Lung (tissue), 11 donors: ENCODE measurements at regions not wholly inside any gene's neighbourhood (a gene's known extent, or its start where the extent isn't known, plus 50 kb on each side); places are given as distances from the start of the nearest gene placed in this dataset.
A peak's percentile ranks its signal among the peaks of the same experiment; 100 is the strongest.

Source experiments
- ATAC-seq: fragments of 200-7000 bp; cut with Tn5 transposase; one replicate; pipeline ENCODE4 v1.9.1; 2020; ENCODE audit warnings: moderate number of reproducible peaks; ENCODE audit not compliant: insufficient read depth, low FRiP score
- DNase-seq, 3 donors: peaks; one replicate each; pipeline ENCODE4 v3.0.0-alpha.2; 2013 to 2017
- H3K27ac ChIP-seq, 2 donors: one replicate each; pipeline ENCODE4 v1.5.1; 2013; ENCODE audit warnings: mild to moderate bottlenecking in 2 of 2, moderate library complexity in 2 of 2, control low read depth in 1 of 2, inconsistent platforms in 1 of 2, low read depth in 1 of 2, low read length in 1 of 2
- H3K27me3 ChIP-seq, 3 donors: one replicate each; pipeline ENCODE4 v1.5.1; 2013; ENCODE audit warnings: low read length in 2 of 3; ENCODE audit not compliant: control insufficient read depth in 3 of 3, insufficient read depth in 3 of 3
- H3K36me3 ChIP-seq, 4 donors: one replicate each; pipeline ENCODE4 v1.5.1; 2013; ENCODE audit warnings: low read length in 4 of 4, mild to moderate bottlenecking in 1 of 4, moderate library complexity in 1 of 4; ENCODE audit not compliant: control insufficient read depth in 4 of 4, insufficient read depth in 4 of 4
- H3K4me1 ChIP-seq, 5 donors: one replicate each; pipeline ENCODE4 v1.5.1; 2013; ENCODE audit warnings: low read length in 5 of 5, mild to moderate bottlenecking in 2 of 5, moderate library complexity in 1 of 5; ENCODE audit not compliant: control insufficient read depth in 5 of 5, insufficient read depth in 5 of 5
- H3K4me3 ChIP-seq: one replicate; pipeline ENCODE4 v1.5.1; 2013; ENCODE audit warnings: mild to moderate bottlenecking, control low read depth, moderate library complexity
- H3K9ac ChIP-seq, 2 donors: one replicate each; pipeline ENCODE4 v1.5.1; 2013; ENCODE audit warnings: low read length in 2 of 2, control low read depth in 1 of 2; ENCODE audit not compliant: insufficient read depth in 1 of 2
- H3K9me3 ChIP-seq, 4 donors: one replicate each; pipeline ENCODE4 v1.5.1; 2013; ENCODE audit warnings: low read length in 3 of 4, mild to moderate bottlenecking in 1 of 4, moderate library complexity in 1 of 4; ENCODE audit not compliant: control insufficient read depth in 4 of 4, insufficient read depth in 3 of 4
- WGBS, 2 donors: extraction: QIAGEN DNeasy Blood & Tissue Kit; methylation state at CpG; one replicate each; pipeline ENCODE4 v1.1.7; 2013; 5-methylcytosine and 5-hydroxymethylcytosine counted together
- TF ChIP-seq, protein P1 (sequence below): IDR thresholded peaks from 2 replicates; pipeline ENCODE4 v1.5.1; 2012; ENCODE audit warnings: mild to moderate bottlenecking; ENCODE audit errors: control extremely low read depth, extremely low read depth
- donor health status: control.
- donor health status: control.
- donor health status: Bipolar disorder and iron deficiency.
- donor health status: healthy.
- donor health status: DM: yes; HTN: yes; CAD: no.

DNA sequence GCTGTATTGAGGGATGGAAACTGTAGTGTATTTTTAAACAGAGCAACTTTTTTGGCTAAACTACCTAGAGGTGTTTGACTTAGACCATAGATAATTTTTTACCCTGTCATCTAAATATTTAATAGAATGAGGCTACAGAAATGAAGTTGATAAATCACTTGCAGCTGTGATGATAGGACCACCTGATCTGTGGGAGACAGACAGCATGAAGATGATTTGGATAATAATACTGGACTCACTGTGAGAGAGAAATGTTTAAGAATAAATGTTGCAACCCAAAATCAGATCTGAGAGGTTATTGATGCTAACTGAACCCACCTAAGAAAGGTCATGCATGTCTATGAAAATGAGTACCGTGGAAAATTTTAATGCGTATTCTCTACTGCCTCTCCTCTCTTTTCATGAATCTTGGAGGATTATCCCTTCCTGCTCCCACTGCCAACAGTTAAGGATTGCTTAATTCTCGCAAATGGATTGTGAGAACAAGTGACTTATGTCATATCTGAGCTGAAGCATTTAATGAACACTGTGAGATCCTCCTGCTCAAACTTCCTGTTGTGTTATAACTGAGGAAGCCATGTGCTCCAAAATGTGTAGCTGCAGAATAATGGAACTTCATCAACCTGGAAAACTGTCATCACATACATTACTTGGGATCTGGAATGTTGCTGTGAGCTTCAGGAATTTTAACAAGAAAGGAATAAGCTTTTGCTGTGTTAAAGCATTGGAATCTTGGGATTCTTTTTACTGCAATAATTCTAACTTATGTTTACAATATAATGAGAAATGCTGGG is 617.9 kb upstream of the CDH18 start:
- no peaks in the 10 kb centered on the region for H3K36me3 ChIP-seq
- H3K4me3 ChIP-seq: no peak overlapping the region
- ATAC-seq (no peak), DNase-seq (peak in 2 of 3 donors; percentile 29 to 45)
- peaks cover 0 to 4% (median 0%) of the 10 kb centered on the region in 5 donors for H3K4me1 ChIP-seq
- H3K9me3 ChIP-seq: peaks cover 0 to 7% (median 3%) of the 10 kb centered on the region in 4 donors
- no peak overlapping the region for H3K27ac ChIP-seq
- TF ChIP-seq, protein P1, sequence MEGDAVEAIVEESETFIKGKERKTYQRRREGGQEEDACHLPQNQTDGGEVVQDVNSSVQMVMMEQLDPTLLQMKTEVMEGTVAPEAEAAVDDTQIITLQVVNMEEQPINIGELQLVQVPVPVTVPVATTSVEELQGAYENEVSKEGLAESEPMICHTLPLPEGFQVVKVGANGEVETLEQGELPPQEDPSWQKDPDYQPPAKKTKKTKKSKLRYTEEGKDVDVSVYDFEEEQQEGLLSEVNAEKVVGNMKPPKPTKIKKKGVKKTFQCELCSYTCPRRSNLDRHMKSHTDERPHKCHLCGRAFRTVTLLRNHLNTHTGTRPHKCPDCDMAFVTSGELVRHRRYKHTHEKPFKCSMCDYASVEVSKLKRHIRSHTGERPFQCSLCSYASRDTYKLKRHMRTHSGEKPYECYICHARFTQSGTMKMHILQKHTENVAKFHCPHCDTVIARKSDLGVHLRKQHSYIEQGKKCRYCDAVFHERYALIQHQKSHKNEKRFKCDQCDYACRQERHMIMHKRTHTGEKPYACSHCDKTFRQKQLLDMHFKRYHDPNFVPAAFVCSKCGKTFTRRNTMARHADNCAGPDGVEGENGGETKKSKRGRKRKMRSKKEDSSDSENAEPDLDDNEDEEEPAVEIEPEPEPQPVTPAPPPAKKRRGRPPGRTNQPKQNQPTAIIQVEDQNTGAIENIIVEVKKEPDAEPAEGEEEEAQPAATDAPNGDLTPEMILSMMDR: no peak
- no peak overlapping the region for H3K9ac ChIP-seq
- H3K27me3 ChIP-seq: no peaks in the 10 kb centered on the region
- WGBS, 2 donors: 70 to 71% methylated on average over 3 of the region's 3 CpGs

DNA sequence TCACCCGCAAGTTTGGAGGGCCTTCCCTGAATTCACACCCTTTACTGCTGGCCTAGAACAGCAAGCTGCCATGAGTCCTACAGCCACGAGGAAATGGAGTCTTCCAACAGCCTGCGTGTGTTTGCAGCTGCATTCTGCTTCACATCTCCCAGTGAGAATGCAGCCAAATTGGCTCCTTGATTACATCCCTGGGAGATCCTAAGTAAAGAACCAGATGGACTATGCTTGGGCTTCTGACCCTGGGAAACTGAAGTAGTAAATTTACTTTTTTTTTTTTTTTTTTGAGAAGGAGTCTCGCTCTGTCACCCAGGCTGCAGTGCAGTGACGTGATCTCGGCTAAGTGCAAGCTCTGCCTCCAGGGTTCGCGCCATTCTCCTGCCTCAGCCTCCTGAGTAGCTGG is 617.0 kb upstream of the CDH18 start:
- DNase-seq: peak; percentile 39 to 78 (median 66)
- H3K9me3 ChIP-seq: peaks cover 0 to 7% (median 3%) of the 10 kb centered on the region in 4 donors
- ATAC-seq: no peak
- no peaks in the 10 kb centered on the region for H3K36me3 ChIP-seq
- H3K4me3 ChIP-seq: no peak overlapping the region
- TF ChIP-seq, protein P1: no peak
- H3K27me3 ChIP-seq: no peaks in the 10 kb centered on the region
- 82 to 89% methylated on average over 8 of the region's 8 CpGs for WGBS, 2 donors
- no peak overlapping the region for H3K27ac ChIP-seq
- peaks cover 0 to 4% (median 0%) of the 10 kb centered on the region in 5 donors for H3K4me1 ChIP-seq
- no peak overlapping the region for H3K9ac ChIP-seq

DNA sequence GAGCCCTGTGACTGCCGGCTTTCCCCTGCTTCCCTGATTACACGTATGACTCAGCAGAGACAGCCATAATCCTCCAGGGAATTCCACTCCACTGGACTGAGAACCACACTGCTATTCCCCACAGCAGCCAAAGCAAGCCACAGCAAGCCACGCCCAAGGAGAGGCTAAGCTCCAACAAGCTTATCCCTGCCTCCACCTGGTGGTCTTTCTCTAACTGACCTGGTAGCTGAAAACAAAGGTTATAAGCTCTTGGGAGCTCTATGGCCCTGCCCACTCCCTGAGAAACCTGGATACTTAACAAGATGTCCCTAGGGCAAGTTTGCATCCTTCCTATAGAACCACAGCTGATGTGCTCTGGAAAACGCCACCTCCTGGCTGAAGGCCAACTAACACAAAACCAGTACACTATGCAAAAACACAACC is 613.7 kb upstream of the CDH18 start:
- no peak overlapping the region for H3K27ac ChIP-seq
- H3K9ac ChIP-seq: no peak overlapping the region
- H3K4me1 ChIP-seq: peaks cover 0 to 4% (median 0%) of the 10 kb centered on the region in 5 donors
- H3K9me3 ChIP-seq: peaks cover 0 to 7% (median 4%) of the 10 kb centered on the region in 4 donors
- no peak for ATAC-seq
- TF ChIP-seq, protein P1: no peak
- no peaks in the 10 kb centered on the region for H3K36me3 ChIP-seq
- no peak overlapping the region for H3K4me3 ChIP-seq
- H3K27me3 ChIP-seq: no peaks in the 10 kb centered on the region
- DNase-seq: no peak
- WGBS, 2 donors: 84 to 87% methylated on average over 4 of the region's 4 CpGs
